Superior temporal gyrus (tissue), 1 donor: ENCODE measurements at regions not wholly inside any gene's neighbourhood (a gene's known extent, or its start where the extent isn't known, plus 50 kb on each side); places are given as distances from the start of the nearest gene placed in this dataset.
A peak's percentile ranks its signal among the peaks of the same experiment; 100 is the strongest.
"Not testable (repeated sequence)": the region's sequence is repeated elsewhere in the genome, so short reads cannot be mapped to it uniquely, and the experiment has no call there.

Experiments used
- DNase-seq: peaks from one replicate; pipeline ENCODE4 v3.0.0-alpha.2; 2016; ENCODE audit errors: extremely low spot score

- DNase-seq = not testable (repeated sequence)
Measured at GRCh38 chr2:131671841-131672470, 144.3 kb downstream of the CCDC74A start.

- peak; percentile 32 for DNase-seq
Measured at GRCh38 chr2:131672471-131673399, 145.0 kb downstream of the CCDC74A start.

DNA sequence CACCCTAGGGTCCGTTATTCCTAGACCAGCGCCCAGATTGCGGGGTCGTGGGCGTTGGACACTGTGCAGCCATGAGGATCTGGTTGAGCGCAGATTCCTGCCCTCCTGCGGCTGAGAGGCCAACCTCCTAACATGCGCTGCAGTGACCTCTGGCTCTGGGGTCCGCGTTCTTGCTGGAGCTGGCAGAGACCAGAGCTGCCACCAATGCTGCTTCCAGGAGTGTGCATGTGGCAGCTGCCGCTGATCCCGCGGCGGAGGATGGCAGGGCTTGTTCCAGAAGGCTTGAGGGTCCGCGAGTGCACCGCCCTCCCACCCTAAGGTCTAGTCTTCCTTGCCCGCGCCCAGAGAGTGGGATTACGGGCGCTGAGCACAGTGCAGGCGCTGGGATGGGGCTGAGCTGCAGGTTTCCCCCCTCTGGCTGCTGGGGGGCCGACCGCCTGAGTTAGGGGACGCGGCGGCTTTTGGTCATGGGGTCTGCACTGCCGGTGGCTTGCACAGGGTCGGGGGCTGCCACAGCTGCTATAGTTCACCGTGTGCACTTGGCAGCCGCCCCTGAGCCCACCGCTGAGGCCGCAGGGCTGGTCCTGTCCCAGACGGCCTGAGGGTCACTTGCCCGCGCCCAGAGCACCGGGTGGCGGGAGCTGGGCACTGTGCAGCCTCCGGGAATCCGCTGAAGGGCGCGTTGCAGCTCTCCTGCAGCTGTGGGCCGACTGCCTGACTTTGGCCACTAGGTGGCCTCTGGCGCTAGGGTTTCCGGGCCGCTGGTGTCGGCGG, 145.9 kb downstream of the CCDC74A start:
- peak; percentile 87 for DNase-seq

- no peak for DNase-seq
Measured at GRCh38 chr2:131674174-131674507, 146.5 kb downstream of the CCDC74A start.

GRCh38 chr2:131681611-131682121, 154.0 kb downstream of the CCDC74A start:
- not testable (repeated sequence) for DNase-seq

DNA sequence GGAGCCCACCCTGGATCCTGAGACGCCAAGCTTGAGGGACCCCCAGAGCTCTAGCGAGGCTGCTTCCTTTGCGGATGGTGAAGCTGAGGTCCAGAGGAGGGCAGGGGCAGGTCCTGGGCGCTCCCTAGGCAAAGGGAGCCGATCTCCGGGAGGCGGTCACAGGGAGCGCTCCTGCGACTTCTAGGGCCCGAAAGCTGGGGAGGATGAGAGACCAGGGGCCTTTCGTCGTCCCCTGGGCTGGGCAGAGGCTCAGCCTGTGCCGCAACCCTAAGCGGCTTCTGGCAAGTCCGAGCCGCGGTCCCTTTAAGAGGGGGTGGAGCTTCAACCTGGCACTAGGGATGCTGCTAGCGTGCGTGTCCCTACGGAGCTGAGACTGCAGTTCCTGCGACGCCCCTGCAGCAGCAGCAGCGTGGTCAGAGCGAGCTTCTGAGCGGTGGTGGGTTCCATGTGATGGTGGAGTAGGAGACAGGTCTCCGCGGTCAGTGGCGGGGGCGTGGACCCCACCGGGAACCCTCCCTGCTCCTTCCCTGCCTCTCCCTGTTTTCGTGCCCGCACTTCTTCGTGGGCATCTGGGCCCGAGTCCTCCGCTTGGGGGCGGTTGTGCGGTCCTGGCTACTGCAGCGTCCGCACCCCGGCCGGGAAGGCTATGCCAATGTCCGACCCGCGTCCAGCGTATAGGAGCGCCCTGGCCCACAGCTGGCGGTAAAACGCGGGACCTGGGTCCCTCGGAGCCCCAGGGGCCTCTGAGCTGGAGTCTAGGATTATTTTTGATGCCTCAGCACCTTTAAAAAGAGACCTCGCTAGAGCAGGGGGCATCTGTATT, 154.6 kb downstream of the CCDC74A start:
- peak; percentile 88 for DNase-seq

- peak; percentile 47 for DNase-seq
Measured at GRCh38 chr2:131682945-131683330, 155.2 kb downstream of the CCDC74A start.

DNA sequence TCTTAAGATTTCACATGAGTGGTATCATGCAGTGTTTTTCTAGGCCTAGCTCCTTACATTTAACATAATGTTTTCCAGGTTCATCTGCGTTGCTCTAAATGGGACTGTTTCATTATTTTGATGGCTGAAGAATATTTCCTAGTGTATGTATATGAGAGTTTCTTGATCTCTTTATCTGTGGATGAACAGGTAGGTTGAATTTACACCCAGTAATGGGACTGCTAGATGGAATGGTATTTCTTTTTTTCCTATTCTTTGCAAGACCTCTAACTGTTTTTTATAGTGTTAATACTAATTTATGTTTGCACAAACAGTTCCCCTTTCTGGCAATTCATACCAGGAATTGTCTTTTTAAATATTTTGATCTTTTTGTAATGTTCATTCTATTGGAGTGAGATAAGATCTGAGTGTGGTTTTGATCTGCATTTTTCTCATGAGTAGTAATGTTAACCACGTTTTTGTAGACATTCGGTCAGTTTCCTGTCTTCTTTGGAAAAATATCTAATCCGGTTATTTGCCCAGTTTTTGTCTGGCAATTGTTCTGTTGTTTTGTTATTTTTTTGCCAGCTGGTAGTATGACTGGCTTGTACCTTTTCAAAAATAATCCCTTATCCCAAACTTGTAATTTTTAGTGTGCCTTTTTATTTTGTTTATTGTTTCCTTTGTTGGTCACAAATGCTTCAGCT, 157.1 kb downstream of the CCDC74A start:
- DNase-seq = not testable (repeated sequence)

DNA sequence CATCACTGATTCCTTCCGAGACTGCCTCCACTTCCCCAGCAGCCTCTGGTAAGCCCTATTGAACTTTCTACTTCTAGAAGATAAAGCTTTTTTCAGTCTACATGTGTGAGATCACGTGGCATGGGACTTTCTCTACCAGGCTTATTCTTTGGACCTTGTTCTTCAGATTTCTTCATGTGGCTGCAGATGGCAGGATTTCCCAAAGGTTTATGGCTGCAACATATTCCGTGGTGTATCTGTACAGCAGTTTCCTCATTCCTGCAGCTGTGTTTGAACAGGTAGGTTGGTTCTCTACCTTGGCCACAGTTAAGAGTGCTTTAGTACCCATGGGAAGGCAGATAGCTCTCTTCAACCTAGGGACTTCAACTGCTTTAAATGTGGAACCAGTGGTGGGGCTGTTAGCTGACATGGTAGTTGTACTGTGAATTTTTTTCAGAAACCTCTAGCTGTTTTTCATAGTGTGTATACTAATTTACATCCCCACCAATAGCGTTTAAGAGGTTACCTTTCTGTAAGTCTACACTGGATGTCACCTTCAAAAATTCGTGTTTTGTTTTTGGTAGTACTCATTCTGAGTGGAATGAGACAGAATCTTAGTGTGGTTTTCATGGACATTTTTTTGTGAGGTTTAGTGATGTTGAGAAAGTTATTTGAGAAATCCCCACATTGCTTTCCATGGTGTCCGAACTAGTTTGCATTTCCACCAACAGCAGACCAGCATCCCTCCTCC, 158.6 kb downstream of the CCDC74A start:
- DNase-seq = not testable (repeated sequence)

GRCh38 chr2:131686894-131687238, 159.2 kb downstream of the CCDC74A start:
- DNase-seq = not testable (repeated sequence)

DNA sequence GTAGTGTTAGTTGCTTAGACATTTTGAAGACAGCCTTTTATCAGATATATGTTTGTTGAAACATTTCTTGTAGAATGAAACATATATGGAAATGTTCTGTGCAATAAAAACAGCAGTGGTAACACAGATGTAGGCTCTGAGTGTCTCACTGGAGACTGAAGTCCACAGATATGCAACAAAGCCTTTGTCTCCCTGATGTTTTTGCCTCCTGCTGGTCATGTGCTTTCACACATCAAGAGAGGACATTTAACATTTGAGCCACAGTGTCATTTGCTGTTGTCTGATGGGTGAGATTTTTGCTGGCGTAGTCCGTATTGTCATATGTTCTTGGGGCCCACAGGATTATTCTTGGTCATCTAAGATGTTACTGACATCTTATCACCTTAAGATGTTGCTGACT, 161.4 kb downstream of the CCDC74A start:
- DNase-seq = not testable (repeated sequence)

DNA sequence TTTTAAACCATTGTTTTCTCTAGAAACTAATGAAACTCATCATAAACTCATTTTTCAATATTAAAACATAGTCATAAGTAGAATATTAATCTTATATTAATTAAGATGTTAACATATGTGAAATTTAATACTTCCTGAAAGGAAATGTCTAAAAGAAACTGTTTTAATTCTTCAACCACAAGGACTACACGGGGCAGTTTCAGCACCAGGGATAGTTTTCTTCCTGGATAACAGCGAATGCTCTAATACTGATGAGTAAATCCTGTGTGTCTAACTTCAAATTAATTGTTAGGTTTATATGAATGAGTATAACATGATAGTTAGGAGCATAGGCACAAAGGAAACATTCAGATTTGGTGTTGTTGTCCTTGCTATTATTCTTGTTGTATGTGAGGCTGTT, 183.6 kb downstream of the CCDC74A start:
- not testable (repeated sequence) for DNase-seq

DNA sequence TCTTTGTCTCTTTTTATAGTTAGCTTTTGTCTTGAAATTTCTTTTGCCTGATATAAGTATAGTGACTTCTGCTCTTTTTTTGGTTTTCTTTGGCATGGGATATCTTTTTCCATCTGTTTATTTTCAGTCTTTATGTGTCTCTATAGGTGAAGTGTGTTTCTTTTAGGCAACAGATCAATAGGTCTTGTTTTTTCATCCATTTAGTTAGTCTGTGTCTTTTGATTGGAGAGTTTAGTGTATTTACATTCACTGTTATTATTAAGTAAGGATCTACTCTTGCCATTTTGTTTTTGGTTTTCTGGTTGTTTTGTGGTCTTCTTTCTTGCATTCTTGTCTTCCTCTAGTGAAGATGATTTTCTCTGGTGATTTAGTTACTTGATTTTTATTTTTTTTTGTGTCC, 190.2 kb downstream of the CCDC74A start:
- not testable (repeated sequence) for DNase-seq

GRCh38 chr2:131721163-131721562, 193.5 kb downstream of the CCDC74A start:
- not testable (repeated sequence) for DNase-seq

DNA sequence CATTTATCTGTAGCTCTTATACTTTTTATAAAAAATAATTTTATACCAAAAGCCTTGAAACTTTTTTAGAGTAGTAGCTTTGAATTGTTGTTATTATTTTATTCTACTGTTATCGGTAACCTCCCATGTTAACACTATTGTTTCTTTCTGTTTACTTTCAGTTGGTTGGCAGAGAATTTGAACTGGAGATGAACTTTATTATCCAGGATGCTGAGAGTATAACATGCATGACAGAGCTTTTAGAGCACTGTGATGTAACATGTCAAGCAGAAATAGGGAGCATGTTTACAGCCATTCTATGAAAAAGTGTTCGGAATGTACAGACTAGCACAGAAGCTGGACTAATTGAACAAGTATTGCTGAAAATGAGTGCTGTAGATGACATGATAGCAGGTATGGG, 194.6 kb downstream of the CCDC74A start:
- DNase-seq = not testable (repeated sequence)

DNA sequence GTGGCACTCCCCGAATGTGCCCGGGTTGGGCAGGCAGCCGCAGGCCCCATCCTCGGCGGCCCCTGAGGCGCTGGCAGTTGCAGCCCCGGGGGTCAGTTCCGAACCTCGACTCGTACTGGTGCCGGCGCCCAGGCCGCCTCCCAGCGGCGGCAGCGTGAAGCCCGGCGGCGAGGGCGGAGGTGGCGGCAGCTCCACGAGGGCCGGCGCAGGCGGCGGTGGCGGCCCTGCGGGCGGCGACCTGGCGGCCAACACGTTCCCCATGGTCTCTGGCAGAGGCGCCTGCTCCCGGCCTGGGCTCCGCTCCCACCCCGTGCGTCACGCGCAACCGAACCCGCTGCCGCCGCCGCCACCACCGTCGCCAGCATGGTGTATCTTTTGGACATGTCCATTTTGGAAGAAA, 196.3 kb downstream of the CCDC74A start:
- no peak for DNase-seq

GRCh38 chr2:131728451-131728850, 200.8 kb downstream of the CCDC74A start:
- DNase-seq = not testable (repeated sequence)

- not testable (repeated sequence) for DNase-seq
Measured at GRCh38 chr2:131733530-131733929, 205.8 kb downstream of the CCDC74A start.

DNA sequence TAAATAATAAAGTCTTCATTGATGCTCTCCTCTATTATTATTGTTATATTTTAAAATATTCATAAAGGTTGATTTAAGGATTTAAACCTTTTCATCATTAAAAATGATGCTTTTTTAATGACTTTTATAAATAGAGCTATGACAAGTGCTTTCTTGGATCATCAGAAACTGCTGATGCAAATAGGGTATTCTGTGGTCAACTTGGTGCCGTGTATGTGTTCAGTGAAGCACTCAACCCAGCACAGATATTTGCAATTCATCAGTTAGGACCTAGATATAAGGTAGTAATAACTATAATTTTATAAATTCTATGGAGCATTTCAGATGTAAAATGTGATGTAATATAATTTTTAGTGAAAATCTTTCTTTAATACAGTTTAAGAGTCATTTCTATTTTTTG, 208.7 kb downstream of the CCDC74A start:
- DNase-seq = not testable (repeated sequence)

- not testable (repeated sequence) for DNase-seq
Measured at GRCh38 chr2:131738533-131738932, 210.8 kb downstream of the CCDC74A start.
